Panc1 (cell line): ENCODE measurements at regions not wholly inside any gene's neighbourhood (a gene's known extent, or its start where the extent isn't known, plus 50 kb on each side); places are given as distances from the start of the nearest gene placed in this dataset.

Experiments
- ATAC-seq: fragments of 200-7000 bp; cut with Tn5 transposase; 2 replicates; pipeline ENCODE4 v1.9.1; 2020; ENCODE audit warnings: mild to moderate bottlenecking, moderate library complexity
- BruUV-seq: library from RNA; stranded (reverse); fragments of 400-500 nt; replicated peaks from 2 replicates; lab custom pipeline; 2021; lab: Mats Ljungman, UMichigan
- CTCF ChIA-PET: fragments of 300-600 bp; sonication (Branson Sonifier 250); formaldehyde crosslinking; loops from one replicate; lab custom pipeline; 2022; ENCODE audit warnings: antibody characterized with exemption; lab: Charles Lee
- POLR2A ChIA-PET: fragments of 300-600 bp; sonication (Branson Sonifier 250); formaldehyde crosslinking; loops from one replicate; lab custom pipeline; 2022; ENCODE audit warnings: antibody characterized with exemption; lab: Charles Lee
- DNase-seq: peaks from one replicate; pipeline ENCODE4 v3.0.0-alpha.2; 2010; ENCODE audit warnings: low read depth, low spot score
- H3K27ac ChIP-seq: 2 replicates; pipeline ENCODE4 v1.5.1; 2011; ENCODE audit warnings: mild to moderate bottlenecking, low read length, inconsistent platforms
- H3K27me3 ChIP-seq: fragments of 200-500 bp; sonication (Bioruptor generic); 2 replicates; pipeline ENCODE4 v1.6.0; 2014; ENCODE audit warnings: low read length, inconsistent platforms; ENCODE audit not compliant: control insufficient read depth, insufficient read depth
- H3K36me3 ChIP-seq: fragments of 200-500 bp; sonication (Bioruptor generic); 2 replicates; pipeline ENCODE4 v1.5.1; 2014; ENCODE audit warnings: inconsistent platforms, mild to moderate bottlenecking, low read length, moderate library complexity; ENCODE audit not compliant: control insufficient read depth, insufficient read depth
- H3K4me1 ChIP-seq: 2 replicates; pipeline ENCODE4 v1.5.1; 2011; ENCODE audit warnings: inconsistent platforms, mild to moderate bottlenecking, low read length, moderate library complexity; ENCODE audit not compliant: control insufficient read depth, insufficient read depth
- H3K4me3 ChIP-seq, 2 experiments: 2 replicates each; pipeline ENCODE4 v1.5.1; 2011 to 2012; ENCODE audit warnings: low read depth in 2 of 2, low read length in 2 of 2, mild to moderate bottlenecking in 2 of 2, inconsistent platforms in 1 of 2, moderate library complexity in 1 of 2
- H3K9me3 ChIP-seq: fragments of 200-500 bp; sonication (Bioruptor generic); 2 replicates; pipeline ENCODE4 v1.5.1; 2014; ENCODE audit warnings: low read depth, mild to moderate bottlenecking, inconsistent platforms, low read length, moderate library complexity; ENCODE audit not compliant: control insufficient read depth, insufficient read depth
- CTCF ChIP-seq: fragments of 450-650 bp; IDR thresholded peaks from 2 replicates; pipeline ENCODE4 v1.5.1; 2017; ENCODE audit warnings: mild to moderate bottlenecking
- POLR2AphosphoS5 ChIP-seq: IDR thresholded peaks from 2 replicates; pipeline ENCODE4 v1.6.1; 2012; ENCODE audit warnings: mild to moderate bottlenecking, low read depth, low read length, moderate library complexity
- REST ChIP-seq, 2 experiments: IDR thresholded peaks; 2 replicates each; pipeline ENCODE4 v1.6.1; 2011 to 2012; ENCODE audit warnings: low read depth in 2 of 2, control low read depth in 1 of 2, low read length in 1 of 2, mild to moderate bottlenecking in 1 of 2, moderate library complexity in 1 of 2; ENCODE audit not compliant: insufficient read depth in 1 of 2
- SIN3A ChIP-seq: IDR thresholded peaks from 2 replicates; pipeline ENCODE4 v1.6.1; 2012; ENCODE audit warnings: low read depth, mild to moderate bottlenecking, low read length, moderate library complexity, borderline replicate concordance; ENCODE audit not compliant: insufficient read depth
- TCF7L2 ChIP-seq: IDR thresholded peaks from 2 replicates; pipeline ENCODE4 v1.6.1; 2011; ENCODE audit warnings: mild to moderate bottlenecking, low read depth, low read length, inconsistent platforms
- in situ Hi-C: cut with HindIII; loops from 2 replicates; pipeline ENCODE4 v1.10.0; 2016; ENCODE audit warnings: low sequenced_read_pairs, low pct_unique_long_range_greater_than_20kb
- intact Hi-C: fragments of 100-400 bp; cut with micrococcal nuclease; formaldehyde crosslinking; loops from one replicate; pipeline ENCODE4 v1.10.0; 2022; ENCODE audit not compliant: unreplicated experiment

GRCh38 chr1:55876276-55877060, 661.3 kb upstream of the USP24 start:
- Histone ChIP-seq H3K36me3 (no peaks in the 10 kb centered on the region), H3K4me3 (no peak overlapping the region), H3K9me3 (no peaks in the 10 kb centered on the region), H3K27me3 (no peaks in the 10 kb centered on the region), H3K27ac (no peak overlapping the region), H3K4me1 (no peaks in the 10 kb centered on the region)
- BruUV-seq, result no TSS peak
- ChIA-PET POLR2A (no interaction called here), CTCF (no interaction called here)
- TF ChIP-seq POLR2AphosphoS5, result no peak
- no peak for TF ChIP-seq TCF7L2
- no peak for TF ChIP-seq REST (IDR thresholded peaks at IDR 0.05; ENCODE audit: insufficient read depth in 1 of 2, low read depth in 2 of 2, low read length in 1 of 2)
- no peak for TF ChIP-seq SIN3A
- no peak for TF ChIP-seq CTCF
- DNase-seq, result no peak
- in situ Hi-C loops (no loop called here), intact Hi-C loops (no loop called here)
- no peak for ATAC-seq

GRCh38 chr1:55870106-55870505, 654.9 kb upstream of the USP24 start:
- in situ Hi-C loops, result no loop called here
- POLR2A ChIA-PET, result no interaction called here

More at GRCh38 chr1:55870106-55870505, 654.9 kb upstream of the USP24 start:
- Histone ChIP-seq H3K4me3 (no peak overlapping the region), H3K36me3 (no peaks in the 10 kb centered on the region), H3K9me3 (no peaks in the 10 kb centered on the region), H3K27me3 (no peaks in the 10 kb centered on the region), H3K27ac (no peak overlapping the region), H3K4me1 (no peaks in the 10 kb centered on the region)
- no peak for TF ChIP-seq CTCF
- no peak for TF ChIP-seq TCF7L2
- no peak for TF ChIP-seq SIN3A
- TF ChIP-seq POLR2AphosphoS5, result no peak
- no peak for TF ChIP-seq REST (IDR thresholded peaks at IDR 0.05; ENCODE audit: insufficient read depth in 1 of 2, low read depth in 2 of 2, low read length in 1 of 2)
- BruUV-seq, result no TSS peak
- CTCF ChIA-PET, result no interaction called here
- DNase-seq (no peak), ATAC-seq (no peak)
- intact Hi-C loops, result no loop called here
